ENCODE measurements at regions not wholly inside any gene's neighbourhood (a gene's known extent, or its start where the extent isn't known, plus 50 kb on each side); places are given as distances from the start of the nearest gene placed in this dataset.

DNA sequence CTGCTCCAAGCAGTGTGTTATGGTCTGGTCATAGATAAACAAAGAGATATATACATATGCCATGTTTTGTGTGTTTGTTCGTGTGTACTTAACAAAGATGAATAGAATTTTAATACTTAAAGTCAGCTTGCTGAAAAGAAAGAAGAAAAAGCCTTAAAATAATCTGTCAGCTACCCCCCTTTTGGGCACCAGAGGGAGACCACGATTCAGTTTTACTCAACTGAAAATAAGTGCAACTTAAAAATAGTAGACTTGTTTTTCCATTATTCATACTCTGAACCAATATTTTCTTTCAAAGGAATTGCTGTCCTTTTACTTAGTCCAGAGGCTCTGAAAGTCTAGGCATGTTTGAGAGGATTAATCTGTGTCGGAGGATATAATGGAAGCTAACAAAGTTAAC, 181.7 kb upstream of the AGTR2 start:
- TF ChIP-seq, protein P1, sequence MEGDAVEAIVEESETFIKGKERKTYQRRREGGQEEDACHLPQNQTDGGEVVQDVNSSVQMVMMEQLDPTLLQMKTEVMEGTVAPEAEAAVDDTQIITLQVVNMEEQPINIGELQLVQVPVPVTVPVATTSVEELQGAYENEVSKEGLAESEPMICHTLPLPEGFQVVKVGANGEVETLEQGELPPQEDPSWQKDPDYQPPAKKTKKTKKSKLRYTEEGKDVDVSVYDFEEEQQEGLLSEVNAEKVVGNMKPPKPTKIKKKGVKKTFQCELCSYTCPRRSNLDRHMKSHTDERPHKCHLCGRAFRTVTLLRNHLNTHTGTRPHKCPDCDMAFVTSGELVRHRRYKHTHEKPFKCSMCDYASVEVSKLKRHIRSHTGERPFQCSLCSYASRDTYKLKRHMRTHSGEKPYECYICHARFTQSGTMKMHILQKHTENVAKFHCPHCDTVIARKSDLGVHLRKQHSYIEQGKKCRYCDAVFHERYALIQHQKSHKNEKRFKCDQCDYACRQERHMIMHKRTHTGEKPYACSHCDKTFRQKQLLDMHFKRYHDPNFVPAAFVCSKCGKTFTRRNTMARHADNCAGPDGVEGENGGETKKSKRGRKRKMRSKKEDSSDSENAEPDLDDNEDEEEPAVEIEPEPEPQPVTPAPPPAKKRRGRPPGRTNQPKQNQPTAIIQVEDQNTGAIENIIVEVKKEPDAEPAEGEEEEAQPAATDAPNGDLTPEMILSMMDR (optimal IDR thresholded peaks at IDR 0.05 in 1 of 3, IDR thresholded peaks at IDR 0.05 in 1 of 3, conservative IDR thresholded peaks at IDR 0.05 in 1 of 3; ENCODE audit: extremely low read depth in 1 of 3, insufficient read depth in 2 of 3, low read length in 3 of 3), result no peak
- TF ChIP-seq EZH2 (IDR thresholded peaks at IDR 0.05; ENCODE audit: low read length), result no peak
